Panc1 (cell line): ENCODE measurements at regions not wholly inside any gene's neighbourhood (a gene's known extent, or its start where the extent isn't known, plus 50 kb on each side); places are given as distances from the start of the nearest gene placed in this dataset.
"Not testable (repeated sequence)": the region's sequence is repeated elsewhere in the genome, so short reads cannot be mapped to it uniquely, and the experiment has no call there.

ENCODE experiments used
- ATAC-seq: fragments of 200-7000 bp; cut with Tn5 transposase; 2 replicates; pipeline ENCODE4 v1.9.1; 2020; ENCODE audit warnings: mild to moderate bottlenecking, moderate library complexity
- BruUV-seq: library from RNA; stranded (reverse); fragments of 400-500 nt; replicated peaks from 2 replicates; lab custom pipeline; 2021; lab: Mats Ljungman, UMichigan
- CTCF ChIA-PET: fragments of 300-600 bp; sonication (Branson Sonifier 250); formaldehyde crosslinking; loops from one replicate; lab custom pipeline; 2022; ENCODE audit warnings: antibody characterized with exemption; lab: Charles Lee
- POLR2A ChIA-PET: fragments of 300-600 bp; sonication (Branson Sonifier 250); formaldehyde crosslinking; loops from one replicate; lab custom pipeline; 2022; ENCODE audit warnings: antibody characterized with exemption; lab: Charles Lee
- DNase-seq: peaks from one replicate; pipeline ENCODE4 v3.0.0-alpha.2; 2010; ENCODE audit warnings: low read depth, low spot score
- H3K27ac ChIP-seq: 2 replicates; pipeline ENCODE4 v1.5.1; 2011; ENCODE audit warnings: mild to moderate bottlenecking, low read length, inconsistent platforms
- H3K27me3 ChIP-seq: fragments of 200-500 bp; sonication (Bioruptor generic); 2 replicates; pipeline ENCODE4 v1.6.0; 2014; ENCODE audit warnings: low read length, inconsistent platforms; ENCODE audit not compliant: control insufficient read depth, insufficient read depth
- H3K36me3 ChIP-seq: fragments of 200-500 bp; sonication (Bioruptor generic); 2 replicates; pipeline ENCODE4 v1.5.1; 2014; ENCODE audit warnings: inconsistent platforms, mild to moderate bottlenecking, low read length, moderate library complexity; ENCODE audit not compliant: control insufficient read depth, insufficient read depth
- H3K4me1 ChIP-seq: 2 replicates; pipeline ENCODE4 v1.5.1; 2011; ENCODE audit warnings: inconsistent platforms, mild to moderate bottlenecking, low read length, moderate library complexity; ENCODE audit not compliant: control insufficient read depth, insufficient read depth
- H3K4me3 ChIP-seq, 2 experiments: 2 replicates each; pipeline ENCODE4 v1.5.1; 2011 to 2012; ENCODE audit warnings: low read depth in 2 of 2, low read length in 2 of 2, mild to moderate bottlenecking in 2 of 2, inconsistent platforms in 1 of 2, moderate library complexity in 1 of 2
- H3K9me3 ChIP-seq: fragments of 200-500 bp; sonication (Bioruptor generic); 2 replicates; pipeline ENCODE4 v1.5.1; 2014; ENCODE audit warnings: low read depth, mild to moderate bottlenecking, inconsistent platforms, low read length, moderate library complexity; ENCODE audit not compliant: control insufficient read depth, insufficient read depth
- CTCF ChIP-seq: fragments of 450-650 bp; IDR thresholded peaks from 2 replicates; pipeline ENCODE4 v1.5.1; 2017; ENCODE audit warnings: mild to moderate bottlenecking
- POLR2AphosphoS5 ChIP-seq: IDR thresholded peaks from 2 replicates; pipeline ENCODE4 v1.6.1; 2012; ENCODE audit warnings: mild to moderate bottlenecking, low read depth, low read length, moderate library complexity
- REST ChIP-seq, 2 experiments: IDR thresholded peaks; 2 replicates each; pipeline ENCODE4 v1.6.1; 2011 to 2012; ENCODE audit warnings: low read depth in 2 of 2, control low read depth in 1 of 2, low read length in 1 of 2, mild to moderate bottlenecking in 1 of 2, moderate library complexity in 1 of 2; ENCODE audit not compliant: insufficient read depth in 1 of 2
- SIN3A ChIP-seq: IDR thresholded peaks from 2 replicates; pipeline ENCODE4 v1.6.1; 2012; ENCODE audit warnings: low read depth, mild to moderate bottlenecking, low read length, moderate library complexity, borderline replicate concordance; ENCODE audit not compliant: insufficient read depth
- TCF7L2 ChIP-seq: IDR thresholded peaks from 2 replicates; pipeline ENCODE4 v1.6.1; 2011; ENCODE audit warnings: mild to moderate bottlenecking, low read depth, low read length, inconsistent platforms
- in situ Hi-C: cut with HindIII; loops from 2 replicates; pipeline ENCODE4 v1.10.0; 2016; ENCODE audit warnings: low sequenced_read_pairs, low pct_unique_long_range_greater_than_20kb
- intact Hi-C: fragments of 100-400 bp; cut with micrococcal nuclease; formaldehyde crosslinking; loops from one replicate; pipeline ENCODE4 v1.10.0; 2022; ENCODE audit not compliant: unreplicated experiment

- Histone ChIP-seq H3K4me3 (no peak overlapping the region), H3K4me1 (no peaks in the 10 kb centered on the region), H3K9me3 (no peaks in the 10 kb centered on the region), H3K27me3 (peaks cover 10% of the 10 kb centered on the region; the same call in 1 of the 2 replicates), H3K36me3 (no peaks in the 10 kb centered on the region), H3K27ac (no peak overlapping the region)
- DNase-seq (no peak), ATAC-seq (no peak)
- intact Hi-C loops (no loop called here), in situ Hi-C loops (no loop called here)
- ChIA-PET CTCF (no interaction called here), POLR2A (no interaction called here)
- TF ChIP-seq CTCF, result no peak
- TF ChIP-seq SIN3A, result no peak
- TF ChIP-seq REST (IDR thresholded peaks at IDR 0.05; ENCODE audit: insufficient read depth in 1 of 2, low read depth in 2 of 2, low read length in 1 of 2), result no peak
- no peak for TF ChIP-seq POLR2AphosphoS5
- TF ChIP-seq TCF7L2, result no peak
- BruUV-seq, result no TSS peak
Measured at GRCh38 chr1:230567221-230567575, 75.1 kb upstream of the COG2 start.

GRCh38 chr1:230566532-230567220, 75.6 kb upstream of the COG2 start:
- POLR2A ChIA-PET, H3K27me3 ChIP-seq, H3K9me3 ChIP-seq, intact Hi-C loops, DNase-seq, H3K27ac ChIP-seq, in situ Hi-C loops, BruUV-seq, H3K4me3 ChIP-seq, H3K36me3 ChIP-seq, ATAC-seq, H3K4me1 ChIP-seq, CTCF ChIA-PET: not testable (repeated sequence)

GRCh38 chr1:230565141-230565540, 77.1 kb upstream of the COG2 start:
- TF ChIP-seq REST (IDR thresholded peaks at IDR 0.05; ENCODE audit: insufficient read depth in 1 of 2, low read depth in 2 of 2, low read length in 1 of 2) (no peak), CTCF (no peak), TCF7L2 (no peak), POLR2AphosphoS5 (no peak), SIN3A (no peak)
- CTCF ChIA-PET, result no interaction called here

More at GRCh38 chr1:230565141-230565540, 77.1 kb upstream of the COG2 start:
- in situ Hi-C loops (no loop called here), intact Hi-C loops (no loop called here)
- Histone ChIP-seq H3K9me3 (no peaks in the 10 kb centered on the region), H3K27ac (no peak overlapping the region), H3K4me1 (no peaks in the 10 kb centered on the region), H3K4me3 (no peak overlapping the region), H3K36me3 (no peaks in the 10 kb centered on the region), H3K27me3 (0 out of 2 replicates have a peak, but pooled peaks cover 3% of the 10 kb centered on the region)
- DNase-seq (no peak), ATAC-seq (no peak)
- POLR2A ChIA-PET, result no interaction called here
- no TSS peak for BruUV-seq
